ENCODE measurements at regions not wholly inside any gene's neighbourhood (a gene's known extent, or its start where the extent isn't known, plus 50 kb on each side); places are given as distances from the start of the nearest gene placed in this dataset.

GRCh38 chr21:41079159-41079558 lies 88.8 kb upstream of the BACE2 start:
- TF ChIP-seq SMAD3 (CRISPR knock-in tag; IDR thresholded peaks at IDR 0.05) (no peak), NR1H2 (CRISPR knock-in tag; IDR thresholded peaks at IDR 0.05; ENCODE audit: borderline replicate concordance, low read depth) (no peak), ZNF12 (CRISPR knock-in tag; IDR thresholded peaks at IDR 0.05) (no peak), ZNF503 (CRISPR knock-in tag; IDR thresholded peaks at IDR 0.05) (no peak), E2F5 (CRISPR knock-in tag; conservative IDR thresholded peaks at IDR 0.05) (no peak), GTF2F1 (IDR thresholded peaks at IDR 0.05; ENCODE audit: low read length) (no peak), SOX5 (CRISPR knock-in tag; IDR thresholded peaks at IDR 0.05; ENCODE audit: borderline replicate concordance) (no peak), BHLHE40 (IDR thresholded peaks at IDR 0.05; ENCODE audit: low read length) (no peak), ZNF318 (CRISPR knock-in tag; IDR thresholded peaks at IDR 0.05) (no peak), ZNF207 (IDR thresholded peaks at IDR 0.05; ENCODE audit: borderline replicate concordance) (no peak), HDAC6 (IDR thresholded peaks at IDR 0.05; ENCODE audit: low read depth, low read length) (no peak), CREM (IDR thresholded peaks at IDR 0.05) (no peak), CREM (CRISPR knock-in tag; IDR thresholded peaks at IDR 0.05) (no peak), NR2C2 (CRISPR knock-in tag; IDR thresholded peaks at IDR 0.05; ENCODE audit: borderline replicate concordance) (no peak), HMGXB4 (CRISPR knock-in tag; IDR thresholded peaks at IDR 0.05; ENCODE audit: borderline replicate concordance in 1 of 2, low read depth in 1 of 2) (no peak)

All from HepG2 (cell line).